Activated T-helper 17 cell treated with anti-CD3 and anti-CD28 coated beads, Interleukin-2, amount 50 U/mL, for 72 hours (primary cell): ENCODE measurements at regions not wholly inside any gene's neighbourhood (a gene's known extent, or its start where the extent isn't known, plus 50 kb on each side); places are given as distances from the start of the nearest gene placed in this dataset.

ENCODE experiments used
- ATAC-seq: fragments of 150-1000 bp; cut with Tn5 transposase; replicated peaks from 2 replicates; pipeline ENCODE4 v1.10.0; 2021; ENCODE audit warnings: mild to moderate bottlenecking, moderate library complexity
- H3K27ac Mint-ChIP-seq: one replicate; pipeline ENCODE4 v1.8.0; 2022; ENCODE audit warnings: mixed read lengths
- H3K27me3 Mint-ChIP-seq: one replicate; pipeline ENCODE4 v1.8.0; 2022; ENCODE audit warnings: mixed read lengths
- H3K36me3 Mint-ChIP-seq: one replicate; pipeline ENCODE4 v1.8.0; 2022; ENCODE audit warnings: low read depth, mild to moderate bottlenecking, mixed read lengths
- H3K4me1 Mint-ChIP-seq: one replicate; pipeline ENCODE4 v1.8.0; 2022; ENCODE audit warnings: mixed read lengths
- H3K4me3 Mint-ChIP-seq: one replicate; pipeline ENCODE4 v1.8.0; 2022; ENCODE audit warnings: mild to moderate bottlenecking, mixed read lengths
- H3K9me3 Mint-ChIP-seq: one replicate; pipeline ENCODE4 v1.8.0; 2022; ENCODE audit warnings: mixed read lengths

- Mint-ChIP-seq H3K9me3 (no peaks in the 10 kb centered on the region), H3K36me3 (no peaks in the 10 kb centered on the region), H3K4me3 (no peak overlapping the region), H3K4me1 (no peaks in the 10 kb centered on the region), H3K27me3 (peaks cover 20% of the 10 kb centered on the region), H3K27ac (no peak overlapping the region)
- no peak for ATAC-seq
Observed at GRCh38 chr15:77714023-77714422, 81.3 kb upstream of the LINGO1 start.

GRCh38 chr15:77713281-77713680, 80.6 kb upstream of the LINGO1 start:
- Mint-ChIP-seq H3K27me3 (peaks cover 20% of the 10 kb centered on the region), H3K4me3 (no peak overlapping the region), H3K36me3 (no peaks in the 10 kb centered on the region), H3K27ac (no peak overlapping the region), H3K4me1 (no peaks in the 10 kb centered on the region), H3K9me3 (no peaks in the 10 kb centered on the region)
- ATAC-seq, result no peak

- Mint-ChIP-seq H3K4me1 (no peaks in the 10 kb centered on the region), H3K4me3 (no peak overlapping the region), H3K27me3 (peaks cover 24% of the 10 kb centered on the region), H3K27ac (no peak overlapping the region), H3K9me3 (no peaks in the 10 kb centered on the region), H3K36me3 (no peaks in the 10 kb centered on the region)
- ATAC-seq, result no peak
Observed at GRCh38 chr15:77712438-77712837, 79.7 kb upstream of the LINGO1 start.

- Mint-ChIP-seq H3K36me3 (no peaks in the 10 kb centered on the region), H3K4me1 (no peaks in the 10 kb centered on the region), H3K27me3 (peaks cover 26% of the 10 kb centered on the region), H3K4me3 (no peak overlapping the region), H3K9me3 (no peaks in the 10 kb centered on the region), H3K27ac (no peak overlapping the region)
- ATAC-seq, result no peak
Observed at GRCh38 chr15:77710637-77711036, 77.9 kb upstream of the LINGO1 start.

- H3K36me3 Mint-ChIP-seq, result no peaks in the 10 kb centered on the region
- H3K4me3 Mint-ChIP-seq, result no peak overlapping the region
- no peak overlapping the region for H3K27ac Mint-ChIP-seq
- H3K9me3 Mint-ChIP-seq, result no peaks in the 10 kb centered on the region
- no peaks in the 10 kb centered on the region for H3K4me1 Mint-ChIP-seq
- H3K27me3 Mint-ChIP-seq, result peaks cover 26% of the 10 kb centered on the region
- no peak for ATAC-seq
Observed at GRCh38 chr15:77710206-77710605, 77.5 kb upstream of the LINGO1 start.

GRCh38 chr15:77709135-77709886, 76.6 kb upstream of the LINGO1 start:
- ATAC-seq, result no peak
- Mint-ChIP-seq H3K4me1 (no peaks in the 10 kb centered on the region), H3K27me3 (peaks cover 23% of the 10 kb centered on the region), H3K4me3 (no peak overlapping the region), H3K36me3 (no peaks in the 10 kb centered on the region), H3K27ac (no peak overlapping the region), H3K9me3 (no peaks in the 10 kb centered on the region)

- no peak for ATAC-seq
- H3K36me3 Mint-ChIP-seq, result no peaks in the 10 kb centered on the region
- peaks cover 20% of the 10 kb centered on the region for H3K27me3 Mint-ChIP-seq
- H3K9me3 Mint-ChIP-seq, result no peaks in the 10 kb centered on the region
- H3K27ac Mint-ChIP-seq, result no peak overlapping the region
- no peaks in the 10 kb centered on the region for H3K4me1 Mint-ChIP-seq
- H3K4me3 Mint-ChIP-seq, result no peak overlapping the region
Observed at GRCh38 chr15:77706482-77707244, 74.0 kb upstream of the LINGO1 start.

GRCh38 chr15:77702211-77702957, 69.7 kb upstream of the LINGO1 start:
- H3K4me1 Mint-ChIP-seq, result no peaks in the 10 kb centered on the region
- no peak overlapping the region for H3K27ac Mint-ChIP-seq
- H3K4me3 Mint-ChIP-seq, result no peak overlapping the region
- H3K9me3 Mint-ChIP-seq, result no peaks in the 10 kb centered on the region
- H3K36me3 Mint-ChIP-seq, result no peaks in the 10 kb centered on the region
- ATAC-seq, result no peak
- peaks cover 16% of the 10 kb centered on the region for H3K27me3 Mint-ChIP-seq

GRCh38 chr15:77698481-77698880, 65.8 kb upstream of the LINGO1 start:
- Mint-ChIP-seq H3K4me1 (no peaks in the 10 kb centered on the region), H3K36me3 (no peaks in the 10 kb centered on the region), H3K27ac (no peak overlapping the region), H3K9me3 (no peaks in the 10 kb centered on the region), H3K27me3 (peaks cover 12% of the 10 kb centered on the region), H3K4me3 (no peak overlapping the region)
- ATAC-seq, result no peak

- H3K4me1 Mint-ChIP-seq, result no peaks in the 10 kb centered on the region
- H3K4me3 Mint-ChIP-seq, result no peak overlapping the region
- no peak for ATAC-seq
- H3K9me3 Mint-ChIP-seq, result no peaks in the 10 kb centered on the region
- H3K36me3 Mint-ChIP-seq, result no peaks in the 10 kb centered on the region
- H3K27me3 Mint-ChIP-seq, result peaks cover 18% of the 10 kb centered on the region
- H3K27ac Mint-ChIP-seq, result no peak overlapping the region
Observed at GRCh38 chr15:77697893-77698292, 65.2 kb upstream of the LINGO1 start.

GRCh38 chr15:77696871-77697270, 64.2 kb upstream of the LINGO1 start:
- ATAC-seq, result no peak
- no peaks in the 10 kb centered on the region for H3K36me3 Mint-ChIP-seq

GRCh38 chr15:77695961-77696582, 63.4 kb upstream of the LINGO1 start:
- no peak for ATAC-seq
- H3K36me3 Mint-ChIP-seq, result no peaks in the 10 kb centered on the region
- H3K4me3 Mint-ChIP-seq, result no peak overlapping the region
- H3K27me3 Mint-ChIP-seq, result peaks cover 29% of the 10 kb centered on the region
- no peak overlapping the region for H3K27ac Mint-ChIP-seq
- no peaks in the 10 kb centered on the region for H3K9me3 Mint-ChIP-seq
- H3K4me1 Mint-ChIP-seq, result no peaks in the 10 kb centered on the region

More at GRCh38 chr15:77696871-77697270, 64.2 kb upstream of the LINGO1 start:
- H3K27me3 Mint-ChIP-seq, result peaks cover 23% of the 10 kb centered on the region
- H3K4me3 Mint-ChIP-seq, result no peak overlapping the region
- H3K9me3 Mint-ChIP-seq, result no peaks in the 10 kb centered on the region
- H3K27ac Mint-ChIP-seq, result no peak overlapping the region
- no peaks in the 10 kb centered on the region for H3K4me1 Mint-ChIP-seq

GRCh38 chr15:77695548-77695947, 62.8 kb upstream of the LINGO1 start:
- ATAC-seq, result no peak
- Mint-ChIP-seq H3K27ac (no peak overlapping the region), H3K4me1 (no peaks in the 10 kb centered on the region), H3K9me3 (no peaks in the 10 kb centered on the region), H3K27me3 (peaks cover 32% of the 10 kb centered on the region), H3K36me3 (no peaks in the 10 kb centered on the region), H3K4me3 (no peak overlapping the region)

GRCh38 chr15:77693576-77693975, 60.9 kb upstream of the LINGO1 start:
- Mint-ChIP-seq H3K9me3 (no peaks in the 10 kb centered on the region), H3K36me3 (no peaks in the 10 kb centered on the region), H3K4me1 (no peaks in the 10 kb centered on the region), H3K27ac (no peak overlapping the region), H3K4me3 (no peak overlapping the region), H3K27me3 (peaks cover 41% of the 10 kb centered on the region)
- no peak for ATAC-seq
